Ishikawa (cell line): ENCODE measurements at regions not wholly inside any gene's neighbourhood (a gene's known extent, or its start where the extent isn't known, plus 50 kb on each side); places are given as distances from the start of the nearest gene placed in this dataset.

Experiments
- EP300 ChIP-seq: IDR thresholded peaks from 2 replicates; pipeline ENCODE4 v1.6.1; 2012; ENCODE audit warnings: borderline replicate concordance
- RAD21 ChIP-seq: IDR thresholded peaks from 2 replicates; pipeline ENCODE4 v1.6.1; 2012; ENCODE audit warnings: low read depth
- TCF12 ChIP-seq: IDR thresholded peaks from 2 replicates; pipeline ENCODE4 v1.6.1; 2012; ENCODE audit warnings: low read depth

- TF ChIP-seq EP300 (no peak), TCF12 (no peak), RAD21 (no peak)
These were observed 792.5 kb upstream of the FANCL start for GRCh38 chr2:59033661-59034060.
